Liver (tissue), 8 donors: ENCODE measurements at regions not wholly inside any gene's neighbourhood (a gene's known extent, or its start where the extent isn't known, plus 50 kb on each side); places are given as distances from the start of the nearest gene placed in this dataset.

ENCODE experiments used
- DNase-seq: peaks from one replicate; pipeline ENCODE4 v3.0.0-alpha.2; 2017; ENCODE audit warnings: low spot score
- H3K27ac ChIP-seq, 2 donors: one replicate each; pipeline ENCODE4 v1.7.0; 2013; ENCODE audit warnings: inconsistent platforms in 2 of 2, low read length in 2 of 2, control low read depth in 1 of 2, low read depth in 1 of 2, mild to moderate bottlenecking in 1 of 2
- H3K27me3 ChIP-seq, 4 donors: one replicate each; pipeline versions ENCODE4 v1.6.1 to v1.7.0; 2013; ENCODE audit warnings: low read length in 3 of 4, inconsistent platforms in 1 of 4, mild to moderate bottlenecking in 1 of 4, moderate library complexity in 1 of 4; ENCODE audit not compliant: control insufficient read depth in 4 of 4, insufficient read depth in 4 of 4
- H3K36me3 ChIP-seq, 4 donors: one replicate each; pipeline versions ENCODE4 v1.6.1 to v1.7.0; 2013; ENCODE audit warnings: low read length in 3 of 4, mild to moderate bottlenecking in 3 of 4, low read depth in 1 of 4, moderate library complexity in 1 of 4; ENCODE audit not compliant: control insufficient read depth in 4 of 4, insufficient read depth in 3 of 4
- H3K4me1 ChIP-seq, 4 donors: one replicate each; pipeline versions ENCODE4 v1.6.1 to v1.7.0; 2013; ENCODE audit warnings: low read length in 3 of 4, mild to moderate bottlenecking in 3 of 4, moderate library complexity in 1 of 4; ENCODE audit not compliant: control insufficient read depth in 4 of 4, insufficient read depth in 4 of 4
- H3K4me3 ChIP-seq, 3 donors: one replicate each; pipeline versions ENCODE4 v1.6.1 to v1.7.0; 2013; ENCODE audit warnings: low read length in 3 of 3, control low read depth in 1 of 3, low read depth in 1 of 3, mild to moderate bottlenecking in 1 of 3
- H3K9ac ChIP-seq, 2 donors: one replicate each; pipeline ENCODE4 v1.7.0; 2013; ENCODE audit warnings: low read length in 2 of 2, mild to moderate bottlenecking in 2 of 2, moderate library complexity in 2 of 2, control low read depth in 1 of 2, low read depth in 1 of 2
- H3K9me3 ChIP-seq, 4 donors: one replicate each; pipeline versions ENCODE4 v1.6.1 to v1.7.0; 2013; ENCODE audit warnings: low read length in 3 of 4; ENCODE audit not compliant: control insufficient read depth in 4 of 4
- ATF3 ChIP-seq: IDR thresholded peaks from 2 replicates; pipeline ENCODE4 v1.6.1; 2016; ENCODE audit warnings: antibody characterized with exemption
- CTCF ChIP-seq: fragments of 150-350 bp; IDR thresholded peaks from 2 replicates; pipeline ENCODE4 v1.5.1; 2017; ENCODE audit warnings: improper control_type of control experiment, low read depth, low read length; ENCODE audit not compliant: missing input control
- EGR1 ChIP-seq, 2 donors: IDR thresholded peaks; 2 replicates each; pipeline ENCODE4 v1.6.1; 2016 to 2018; ENCODE audit warnings: antibody characterized with exemption in 2 of 2, low read depth in 2 of 2
- FOXA1 ChIP-seq: IDR thresholded peaks from 2 replicates; pipeline ENCODE4 v1.6.1; 2016; ENCODE audit warnings: antibody characterized with exemption
- FOXA2 ChIP-seq: IDR thresholded peaks from 2 replicates; pipeline ENCODE4 v1.6.1; 2016; ENCODE audit warnings: antibody characterized with exemption
- GABPA ChIP-seq, 2 donors: IDR thresholded peaks in 1 of 2; conservative IDR thresholded peaks in 1 of 2; 2 replicates each; pipeline ENCODE4 v1.6.1; 2016; ENCODE audit warnings: antibody characterized with exemption in 2 of 2, mild to moderate bottlenecking in 1 of 2, moderate library complexity in 1 of 2
- HNF4A ChIP-seq, 2 donors: conservative IDR thresholded peaks; 2 replicates each; pipeline ENCODE4 v1.6.1; 2016; ENCODE audit warnings: antibody characterized with exemption in 2 of 2, mild to moderate bottlenecking in 2 of 2
- HNF4G ChIP-seq: IDR thresholded peaks from 2 replicates; pipeline ENCODE4 v1.6.1; 2016; ENCODE audit warnings: antibody characterized with exemption
- MAX ChIP-seq: IDR thresholded peaks from 2 replicates; pipeline ENCODE4 v1.6.1; 2016; ENCODE audit warnings: antibody characterized with exemption
- NR2F2 ChIP-seq: IDR thresholded peaks from 2 replicates; pipeline ENCODE4 v1.6.1; 2016; ENCODE audit warnings: antibody characterized with exemption
- RAD21 ChIP-seq, 2 donors: IDR thresholded peaks; 2 replicates each; pipeline ENCODE4 v1.6.1; 2016; ENCODE audit warnings: antibody characterized with exemption in 2 of 2, mild to moderate bottlenecking in 2 of 2
- RXRA ChIP-seq, 2 donors: IDR thresholded peaks; 2 replicates each; pipeline ENCODE4 v1.6.1; 2017 to 2018; ENCODE audit warnings: antibody characterized with exemption in 2 of 2, mild to moderate bottlenecking in 1 of 2
- SP1 ChIP-seq: IDR thresholded peaks from 2 replicates; pipeline ENCODE4 v1.6.1; 2018; ENCODE audit warnings: antibody characterized with exemption, mild to moderate bottlenecking
- TAF1 ChIP-seq: conservative IDR thresholded peaks from 2 replicates; pipeline ENCODE4 v1.6.1; 2016; ENCODE audit warnings: antibody characterized with exemption, mild to moderate bottlenecking
- YY1 ChIP-seq: IDR thresholded peaks from 2 replicates; pipeline ENCODE4 v1.6.1; 2016; ENCODE audit warnings: antibody characterized with exemption, mild to moderate bottlenecking
- WGBS: extraction: QIAGEN DNeasy Blood & Tissue Kit; methylation state at CpG from one replicate; pipeline ENCODE4 v1.1.7; 2013; 5-methylcytosine and 5-hydroxymethylcytosine counted together
- TF ChIP-seq, protein P1 (sequence below): IDR thresholded peaks from 2 replicates; pipeline ENCODE4 v1.6.1; 2016; ENCODE audit warnings: antibody characterized with exemption, mild to moderate bottlenecking
- donor health status: healthy.
- donor health status: healthy.
- donor health status: healthy.
- donor health status: healthy.
- donor health status: healthy.

- 15% methylated on average over 2 of the region's 2 CpGs for WGBS
- TF ChIP-seq ATF3 (no peak), YY1 (no peak), TAF1 (no peak), RXRA (IDR thresholded peaks at IDR 0.05) (no peak), RAD21 (IDR thresholded peaks at IDR 0.05) (no peak), HNF4G (no peak), GABPA (IDR thresholded peaks at IDR 0.05 in 1 of 2, conservative IDR thresholded peaks at IDR 0.05 in 1 of 2) (no peak), EGR1 (IDR thresholded peaks at IDR 0.05; ENCODE audit: low read depth in 2 of 2) (no peak), HNF4A (conservative IDR thresholded peaks at IDR 0.05) (no peak), FOXA2 (no peak)
- TF ChIP-seq, protein P1, sequence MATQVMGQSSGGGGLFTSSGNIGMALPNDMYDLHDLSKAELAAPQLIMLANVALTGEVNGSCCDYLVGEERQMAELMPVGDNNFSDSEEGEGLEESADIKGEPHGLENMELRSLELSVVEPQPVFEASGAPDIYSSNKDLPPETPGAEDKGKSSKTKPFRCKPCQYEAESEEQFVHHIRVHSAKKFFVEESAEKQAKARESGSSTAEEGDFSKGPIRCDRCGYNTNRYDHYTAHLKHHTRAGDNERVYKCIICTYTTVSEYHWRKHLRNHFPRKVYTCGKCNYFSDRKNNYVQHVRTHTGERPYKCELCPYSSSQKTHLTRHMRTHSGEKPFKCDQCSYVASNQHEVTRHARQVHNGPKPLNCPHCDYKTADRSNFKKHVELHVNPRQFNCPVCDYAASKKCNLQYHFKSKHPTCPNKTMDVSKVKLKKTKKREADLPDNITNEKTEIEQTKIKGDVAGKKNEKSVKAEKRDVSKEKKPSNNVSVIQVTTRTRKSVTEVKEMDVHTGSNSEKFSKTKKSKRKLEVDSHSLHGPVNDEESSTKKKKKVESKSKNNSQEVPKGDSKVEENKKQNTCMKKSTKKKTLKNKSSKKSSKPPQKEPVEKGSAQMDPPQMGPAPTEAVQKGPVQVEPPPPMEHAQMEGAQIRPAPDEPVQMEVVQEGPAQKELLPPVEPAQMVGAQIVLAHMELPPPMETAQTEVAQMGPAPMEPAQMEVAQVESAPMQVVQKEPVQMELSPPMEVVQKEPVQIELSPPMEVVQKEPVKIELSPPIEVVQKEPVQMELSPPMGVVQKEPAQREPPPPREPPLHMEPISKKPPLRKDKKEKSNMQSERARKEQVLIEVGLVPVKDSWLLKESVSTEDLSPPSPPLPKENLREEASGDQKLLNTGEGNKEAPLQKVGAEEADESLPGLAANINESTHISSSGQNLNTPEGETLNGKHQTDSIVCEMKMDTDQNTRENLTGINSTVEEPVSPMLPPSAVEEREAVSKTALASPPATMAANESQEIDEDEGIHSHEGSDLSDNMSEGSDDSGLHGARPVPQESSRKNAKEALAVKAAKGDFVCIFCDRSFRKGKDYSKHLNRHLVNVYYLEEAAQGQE = no peak
- no peak for DNase-seq
- Histone ChIP-seq H3K27ac (no peak overlapping the region), H3K36me3 (no peaks in the 10 kb centered on the region), H3K27me3 (no peaks in the 10 kb centered on the region), H3K9ac (no peak overlapping the region), H3K4me1 (no peaks in the 10 kb centered on the region), H3K4me3 (no peak overlapping the region), H3K9me3 (no peaks in the 10 kb centered on the region)
These were observed 509.6 kb downstream of the NOVA1 start for GRCh38 chr14:26088275-26088674.

DNA sequence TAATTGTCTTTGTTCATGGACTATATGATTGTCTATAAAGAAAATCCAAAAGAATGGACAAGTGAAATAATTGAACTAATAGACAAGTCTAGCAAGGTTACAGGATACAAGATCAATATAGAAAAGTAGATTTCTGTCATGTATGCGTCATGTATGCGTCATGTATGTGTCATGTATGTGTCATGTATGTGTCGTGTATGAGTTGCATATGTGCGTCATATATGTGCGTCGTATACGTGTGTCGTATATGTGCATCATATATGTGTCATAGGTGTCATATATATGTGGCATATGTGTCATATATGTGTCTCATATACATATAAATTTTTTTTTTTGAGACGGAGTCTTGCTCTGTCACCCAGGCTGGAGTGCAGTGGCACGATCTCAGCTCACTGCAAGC lies 516.8 kb downstream of the NOVA1 start:
- Histone ChIP-seq H3K9me3 (no peaks in the 10 kb centered on the region), H3K27ac (no peak overlapping the region), H3K9ac (no peak overlapping the region), H3K4me3 (no peak overlapping the region), H3K27me3 (no peaks in the 10 kb centered on the region), H3K36me3 (no peaks in the 10 kb centered on the region), H3K4me1 (no peaks in the 10 kb centered on the region)
- DNase-seq = no peak
- 76% methylated on average over 10 of the region's 10 CpGs for WGBS
- TF ChIP-seq CTCF (no peak), FOXA1 (no peak), ATF3 (no peak), FOXA2 (no peak), SP1 (no peak), HNF4A (conservative IDR thresholded peaks at IDR 0.05) (no peak), MAX (no peak), RAD21 (IDR thresholded peaks at IDR 0.05) (no peak), NR2F2 (no peak)
- TF ChIP-seq, protein P1 = no peak
